ENCODE measurements at regions not wholly inside any gene's neighbourhood (a gene's known extent, or its start where the extent isn't known, plus 50 kb on each side); places are given as distances from the start of the nearest gene placed in this dataset.
"Not testable (repeated sequence)": the region's sequence is repeated elsewhere in the genome, so short reads cannot be mapped to it uniquely, and the experiment has no call there.

DNA sequence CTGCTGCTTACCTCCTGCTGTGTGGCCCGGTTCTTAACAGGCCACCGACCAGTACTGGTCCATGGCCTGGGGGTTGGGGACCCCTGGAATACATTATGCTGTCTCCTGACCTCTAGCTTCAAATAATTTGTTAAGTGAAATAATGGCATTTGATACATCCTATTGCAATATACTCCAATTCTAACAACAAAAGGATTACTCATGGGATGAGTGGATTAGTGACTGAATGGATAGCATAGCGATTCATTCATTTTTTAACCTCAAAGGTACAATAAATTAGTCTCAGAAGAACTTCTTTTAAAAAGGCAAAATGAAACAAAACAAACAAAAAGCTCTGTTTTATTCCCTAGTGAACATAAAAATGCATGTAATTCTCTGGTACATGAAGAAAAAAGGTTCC lies 147.9 kb upstream of the PKP2 start:
- H3K27me3 Mint-ChIP-seq (ENCODE audit: insufficient read depth, unreplicated experiment): no peaks in the 10 kb centered on the region
- intact Hi-C loops (cut with micrococcal nuclease): no loop called here
- peaks cover 7% of the 10 kb centered on the region for H3K9me3 Mint-ChIP-seq (ENCODE audit: unreplicated experiment)
- POLR2A ChIA-PET: interaction anchor here (0.7 kb wide), 1 partner anchor 9 kb away, joined by 8 read pairs; no protein-coding TSS in a partner anchor
- no peak overlapping the region for H3K4me3 Mint-ChIP-seq (ENCODE audit: unreplicated experiment)
- BruUV-seq (replicated peaks): no TSS peak
- no peaks in the 10 kb centered on the region for H3K36me3 Mint-ChIP-seq (ENCODE audit: insufficient read depth, unreplicated experiment)
- TF ChIP-seq, protein P1, sequence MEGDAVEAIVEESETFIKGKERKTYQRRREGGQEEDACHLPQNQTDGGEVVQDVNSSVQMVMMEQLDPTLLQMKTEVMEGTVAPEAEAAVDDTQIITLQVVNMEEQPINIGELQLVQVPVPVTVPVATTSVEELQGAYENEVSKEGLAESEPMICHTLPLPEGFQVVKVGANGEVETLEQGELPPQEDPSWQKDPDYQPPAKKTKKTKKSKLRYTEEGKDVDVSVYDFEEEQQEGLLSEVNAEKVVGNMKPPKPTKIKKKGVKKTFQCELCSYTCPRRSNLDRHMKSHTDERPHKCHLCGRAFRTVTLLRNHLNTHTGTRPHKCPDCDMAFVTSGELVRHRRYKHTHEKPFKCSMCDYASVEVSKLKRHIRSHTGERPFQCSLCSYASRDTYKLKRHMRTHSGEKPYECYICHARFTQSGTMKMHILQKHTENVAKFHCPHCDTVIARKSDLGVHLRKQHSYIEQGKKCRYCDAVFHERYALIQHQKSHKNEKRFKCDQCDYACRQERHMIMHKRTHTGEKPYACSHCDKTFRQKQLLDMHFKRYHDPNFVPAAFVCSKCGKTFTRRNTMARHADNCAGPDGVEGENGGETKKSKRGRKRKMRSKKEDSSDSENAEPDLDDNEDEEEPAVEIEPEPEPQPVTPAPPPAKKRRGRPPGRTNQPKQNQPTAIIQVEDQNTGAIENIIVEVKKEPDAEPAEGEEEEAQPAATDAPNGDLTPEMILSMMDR (IDR thresholded peaks at IDR 0.05; ENCODE audit: unreplicated experiment): no peak
- H3K4me1 Mint-ChIP-seq (ENCODE audit: insufficient read depth, unreplicated experiment): no peaks in the 10 kb centered on the region
- DNase-seq (ENCODE audit: unreplicated experiment): no peak
- H3K27ac Mint-ChIP-seq (ENCODE audit: low read depth, unreplicated experiment): no peak overlapping the region
- CTCF ChIA-PET: no interaction called here

DNA sequence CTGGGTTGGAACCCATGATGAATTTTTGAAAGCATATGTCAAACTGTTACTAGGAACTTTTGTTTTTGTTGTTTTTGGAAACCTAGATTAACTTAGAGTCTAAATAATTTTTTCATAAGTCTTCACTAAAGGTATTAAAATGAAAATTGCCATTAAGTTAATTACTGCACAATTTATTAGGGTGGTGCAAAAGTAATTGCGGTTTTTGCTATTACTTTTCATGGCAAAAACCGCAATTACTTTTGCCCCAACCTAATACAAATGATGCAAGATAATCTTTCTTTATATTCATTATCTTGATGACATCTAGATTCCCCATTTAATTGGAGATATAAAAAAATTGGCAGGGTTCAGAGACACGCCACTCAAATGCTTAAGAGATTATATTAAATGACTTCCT lies 145.0 kb upstream of the PKP2 start:
- CTCF ChIA-PET: interaction anchor here (0.9 kb wide), 1 partner anchor 94 kb away, joined by 4 read pairs; no protein-coding TSS in a partner anchor
- Mint-ChIP-seq H3K9me3 (ENCODE audit: unreplicated experiment) (peaks cover 7% of the 10 kb centered on the region), H3K36me3 (ENCODE audit: insufficient read depth, unreplicated experiment) (no peaks in the 10 kb centered on the region), H3K27me3 (ENCODE audit: insufficient read depth, unreplicated experiment) (no peaks in the 10 kb centered on the region), H3K4me3 (ENCODE audit: unreplicated experiment) (no peak overlapping the region), H3K27ac (ENCODE audit: low read depth, unreplicated experiment) (no peak overlapping the region), H3K4me1 (ENCODE audit: insufficient read depth, unreplicated experiment) (no peaks in the 10 kb centered on the region)
- BruUV-seq (replicated peaks): no TSS peak
- intact Hi-C loops (cut with micrococcal nuclease): no loop called here
- no peak for DNase-seq (ENCODE audit: unreplicated experiment)
- POLR2A ChIA-PET: no interaction called here
- TF ChIP-seq, protein P1 (IDR thresholded peaks at IDR 0.05; ENCODE audit: unreplicated experiment): no peak

DNA sequence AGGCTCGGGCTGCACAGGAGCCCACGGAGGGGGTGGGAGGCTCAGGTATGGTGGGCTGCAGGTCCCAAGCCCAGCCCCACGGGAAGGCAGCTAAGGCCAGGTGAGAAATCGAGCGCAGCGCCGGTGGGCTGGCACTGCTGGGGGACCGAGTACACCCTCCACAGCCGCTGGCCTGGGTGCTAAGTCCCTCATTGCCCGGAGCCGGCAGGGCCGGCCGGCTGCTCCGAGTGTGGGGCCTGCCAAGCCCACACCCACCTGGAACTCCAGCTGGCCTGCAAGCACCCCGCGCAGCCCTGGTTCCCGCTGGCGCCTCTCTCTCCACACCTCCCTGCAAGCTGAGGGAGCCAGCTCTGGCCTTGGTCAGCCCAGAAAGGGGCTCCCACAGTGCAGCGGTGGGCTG lies 137.4 kb upstream of the PKP2 start:
- POLR2A ChIA-PET; H3K4me3 Mint-ChIP-seq (ENCODE audit: unreplicated experiment); CTCF ChIA-PET; H3K9me3 Mint-ChIP-seq (ENCODE audit: unreplicated experiment); H3K27ac Mint-ChIP-seq (ENCODE audit: low read depth, unreplicated experiment); H3K36me3 Mint-ChIP-seq (ENCODE audit: insufficient read depth, unreplicated experiment); H3K4me1 Mint-ChIP-seq (ENCODE audit: insufficient read depth, unreplicated experiment); BruUV-seq (replicated peaks); intact Hi-C loops (cut with micrococcal nuclease); DNase-seq (ENCODE audit: unreplicated experiment): not testable (repeated sequence)
- H3K27me3 Mint-ChIP-seq (ENCODE audit: insufficient read depth, unreplicated experiment): peaks cover 21% of the 10 kb centered on the region

DNA sequence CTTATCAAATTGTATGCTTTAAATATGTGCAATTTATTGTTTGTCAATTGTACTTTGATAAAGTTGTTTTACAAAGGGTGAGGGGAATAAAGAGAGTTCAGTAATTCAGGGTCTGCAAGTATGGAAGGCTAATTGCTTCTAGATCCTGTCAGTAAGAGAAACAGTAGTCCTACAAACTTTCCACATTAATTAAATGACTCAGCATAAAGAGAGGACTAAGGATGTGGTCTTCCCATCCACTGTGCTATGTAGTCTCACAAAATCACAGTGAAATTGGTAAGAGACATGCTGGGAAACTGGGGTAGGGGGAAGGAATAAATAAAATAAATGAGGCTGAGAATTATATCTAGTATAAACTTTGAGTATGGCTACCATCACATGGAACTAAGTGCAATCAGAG lies 130.2 kb upstream of the PKP2 start:
- CTCF ChIA-PET: no interaction called here
- no TSS peak for BruUV-seq (replicated peaks)
- POLR2A ChIA-PET: no interaction called here
- Mint-ChIP-seq H3K27me3 (ENCODE audit: insufficient read depth, unreplicated experiment) (peaks cover 21% of the 10 kb centered on the region), H3K36me3 (ENCODE audit: insufficient read depth, unreplicated experiment) (no peaks in the 10 kb centered on the region), H3K4me1 (ENCODE audit: insufficient read depth, unreplicated experiment) (no peaks in the 10 kb centered on the region), H3K9me3 (ENCODE audit: unreplicated experiment) (peaks cover 8% of the 10 kb centered on the region), H3K27ac (ENCODE audit: low read depth, unreplicated experiment) (no peak overlapping the region), H3K4me3 (ENCODE audit: unreplicated experiment) (no peak overlapping the region)
- no peak for DNase-seq (ENCODE audit: unreplicated experiment)
- intact Hi-C loops (cut with micrococcal nuclease): no loop called here
- TF ChIP-seq, protein P1 (IDR thresholded peaks at IDR 0.05; ENCODE audit: unreplicated experiment): no peak

DNA sequence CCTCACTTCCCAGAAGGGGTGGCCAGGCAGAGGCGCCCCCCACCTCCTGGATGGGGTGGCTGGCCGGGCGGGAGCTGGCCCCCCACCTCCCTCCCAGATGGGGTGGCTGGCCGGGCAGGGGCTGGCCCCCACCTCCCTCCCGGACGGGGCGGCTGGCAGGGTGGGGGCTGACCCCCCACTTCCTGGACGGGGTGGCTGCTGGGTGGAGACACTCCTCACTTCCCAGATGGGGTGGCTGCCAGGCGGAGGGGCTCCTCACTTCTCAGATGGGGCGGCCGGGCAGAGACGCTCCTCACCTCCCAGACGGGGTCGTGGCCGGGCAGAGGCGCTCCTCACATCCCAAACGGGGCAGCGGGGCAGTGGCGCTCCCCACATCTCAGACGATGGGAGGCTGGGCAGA lies 126.1 kb upstream of the PKP2 start:
- POLR2A ChIA-PET: not testable (repeated sequence)

DNA sequence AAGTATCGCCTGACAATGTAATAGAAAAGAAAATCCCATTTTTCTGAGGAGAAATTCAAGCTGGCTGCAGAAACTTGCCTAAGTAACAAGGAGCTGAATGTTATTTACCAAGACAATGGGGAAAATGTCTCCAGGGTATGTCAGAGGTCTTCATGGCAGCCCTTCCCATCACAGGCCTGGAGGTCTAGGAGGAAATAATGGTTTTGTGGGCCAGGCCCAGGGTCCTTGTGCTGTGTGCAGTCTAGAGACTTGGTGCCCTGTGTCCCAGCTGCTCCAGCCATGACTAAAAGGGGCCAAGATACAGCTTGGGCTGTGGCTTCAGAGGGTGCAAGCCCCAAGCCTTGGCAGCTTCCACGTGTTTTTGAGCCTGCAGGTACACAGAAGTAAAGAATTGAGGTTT lies 120.5 kb upstream of the PKP2 start:
- H3K4me3 Mint-ChIP-seq (ENCODE audit: unreplicated experiment); H3K27me3 Mint-ChIP-seq (ENCODE audit: insufficient read depth, unreplicated experiment); H3K27ac Mint-ChIP-seq (ENCODE audit: low read depth, unreplicated experiment); DNase-seq (ENCODE audit: unreplicated experiment); intact Hi-C loops (cut with micrococcal nuclease); BruUV-seq (replicated peaks); CTCF ChIA-PET; POLR2A ChIA-PET; H3K4me1 Mint-ChIP-seq (ENCODE audit: insufficient read depth, unreplicated experiment); H3K36me3 Mint-ChIP-seq (ENCODE audit: insufficient read depth, unreplicated experiment): not testable (repeated sequence)
- peaks cover 24% of the 10 kb centered on the region for H3K9me3 Mint-ChIP-seq (ENCODE audit: unreplicated experiment)

More for the DNA sequence above, 126.1 kb upstream of the PKP2 start:
- H3K27ac Mint-ChIP-seq (ENCODE audit: low read depth, unreplicated experiment); H3K4me3 Mint-ChIP-seq (ENCODE audit: unreplicated experiment); CTCF ChIA-PET; DNase-seq (ENCODE audit: unreplicated experiment); H3K27me3 Mint-ChIP-seq (ENCODE audit: insufficient read depth, unreplicated experiment); H3K36me3 Mint-ChIP-seq (ENCODE audit: insufficient read depth, unreplicated experiment); intact Hi-C loops (cut with micrococcal nuclease); BruUV-seq (replicated peaks); H3K4me1 Mint-ChIP-seq (ENCODE audit: insufficient read depth, unreplicated experiment): not testable (repeated sequence)
- peaks cover 15% of the 10 kb centered on the region for H3K9me3 Mint-ChIP-seq (ENCODE audit: unreplicated experiment)
